NCI-H82 treated with DMSO at 0.1 percent for 48 hours (cell line): ENCODE measurements at regions not wholly inside any gene's neighbourhood (a gene's known extent, or its start where the extent isn't known, plus 50 kb on each side); places are given as distances from the start of the nearest gene placed in this dataset.
A peak's percentile ranks its signal among the peaks of the same experiment; 100 is the strongest.

ENCODE experiments used
- DNase-seq: peaks from one replicate; lab custom pipeline; 2025; ENCODE audit not compliant: unreplicated experiment; lab: John Stamatoyannopoulos, UW

DNA sequence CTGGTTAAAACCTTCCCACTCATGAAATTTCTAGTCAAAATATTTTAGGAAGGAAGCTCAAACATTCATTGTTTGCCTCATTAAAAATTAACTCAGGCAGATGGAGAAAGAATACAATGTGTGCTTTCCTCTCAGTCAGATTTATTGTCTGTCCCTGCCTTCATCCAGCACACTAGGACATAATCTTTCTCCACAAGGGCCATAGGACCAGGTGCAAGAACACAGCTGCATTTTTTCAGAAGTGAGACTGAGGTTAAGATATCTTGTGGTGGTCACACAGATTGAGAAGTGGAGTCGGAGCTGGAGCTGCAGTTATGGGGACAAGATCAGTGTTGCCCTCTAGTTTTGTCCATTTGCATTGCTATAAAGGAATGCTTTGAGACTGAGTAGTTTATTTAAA lies 666.3 kb downstream of the CCSER2 start:
- DNase-seq: no peak

DNA sequence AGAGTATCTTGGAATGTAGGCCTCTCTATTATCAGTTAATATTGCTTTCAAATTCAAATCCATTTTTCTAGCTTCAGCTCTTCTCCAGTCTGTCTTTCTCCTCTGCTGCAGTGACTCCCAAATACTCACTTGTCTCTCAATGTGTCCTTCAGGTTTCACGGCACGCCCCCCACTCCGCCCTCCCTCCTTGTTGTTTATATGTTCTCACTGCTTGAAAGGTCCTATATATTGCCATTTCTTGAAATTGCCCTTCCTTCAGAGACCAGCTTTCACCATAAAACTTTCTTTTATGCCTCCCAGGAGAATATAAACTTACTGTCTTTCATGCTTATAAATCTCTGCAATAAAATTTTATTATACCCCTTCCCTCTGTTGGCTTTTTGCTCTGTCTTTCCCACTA lies 668.2 kb downstream of the CCSER2 start:
- DNase-seq: no peak

DNA sequence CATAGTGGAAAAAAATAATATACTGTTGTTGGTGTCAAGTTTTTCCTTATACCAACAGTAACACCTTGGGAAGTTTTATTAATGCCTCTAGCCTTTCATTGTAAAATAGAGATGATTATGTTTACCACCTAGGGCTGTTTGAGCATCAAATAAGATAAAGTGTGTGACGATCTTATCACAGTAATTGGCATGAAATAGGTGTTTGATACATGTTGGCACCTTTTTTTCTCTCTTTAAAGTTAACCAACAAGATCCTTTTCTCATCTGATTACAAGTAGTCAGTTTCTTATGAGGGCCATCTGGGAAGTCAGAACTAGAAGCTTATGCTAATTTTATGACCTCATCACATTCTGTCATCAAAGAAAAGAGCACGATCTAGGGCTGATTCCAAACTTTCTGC lies 669.5 kb downstream of the CCSER2 start:
- no peak for DNase-seq

DNA sequence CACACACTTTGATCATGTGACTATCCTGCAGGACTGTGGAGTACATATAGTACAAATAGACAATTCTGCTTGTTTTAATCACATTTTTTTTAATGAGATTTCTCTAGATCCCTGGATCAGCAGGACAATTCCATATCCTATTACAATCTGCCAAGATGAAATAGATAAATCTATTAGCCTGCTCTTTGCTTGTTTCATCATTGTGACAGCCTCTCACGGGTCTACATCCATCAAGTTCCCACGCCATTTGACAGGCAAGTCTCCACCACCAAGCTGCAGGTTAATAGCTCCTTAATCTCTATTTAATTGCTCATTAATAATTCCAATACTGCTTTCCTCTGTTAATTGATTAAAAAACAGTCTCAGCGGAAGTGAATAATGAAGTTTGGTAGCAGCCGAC lies 671.5 kb downstream of the CCSER2 start:
- peak; percentile 82 for DNase-seq

DNA sequence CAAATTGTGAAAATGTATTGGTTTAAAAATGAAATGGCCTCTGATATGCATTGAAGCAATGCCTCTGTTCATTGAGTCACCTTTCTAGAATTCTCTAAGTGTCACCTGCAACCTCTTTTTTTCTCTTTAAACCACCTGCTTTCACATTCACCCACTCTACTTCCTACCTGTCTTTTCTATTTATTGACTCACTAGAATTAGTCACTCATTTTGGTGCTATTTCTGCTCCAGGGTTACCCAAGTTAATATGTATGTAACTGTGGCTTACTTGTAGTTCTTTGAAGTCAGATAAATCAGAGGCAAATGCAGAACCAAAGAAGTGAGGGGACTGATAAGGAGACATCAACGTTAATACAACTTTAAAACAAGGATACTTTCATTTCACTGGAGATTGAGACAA lies 674.7 kb downstream of the CCSER2 start:
- DNase-seq: no peak

DNA sequence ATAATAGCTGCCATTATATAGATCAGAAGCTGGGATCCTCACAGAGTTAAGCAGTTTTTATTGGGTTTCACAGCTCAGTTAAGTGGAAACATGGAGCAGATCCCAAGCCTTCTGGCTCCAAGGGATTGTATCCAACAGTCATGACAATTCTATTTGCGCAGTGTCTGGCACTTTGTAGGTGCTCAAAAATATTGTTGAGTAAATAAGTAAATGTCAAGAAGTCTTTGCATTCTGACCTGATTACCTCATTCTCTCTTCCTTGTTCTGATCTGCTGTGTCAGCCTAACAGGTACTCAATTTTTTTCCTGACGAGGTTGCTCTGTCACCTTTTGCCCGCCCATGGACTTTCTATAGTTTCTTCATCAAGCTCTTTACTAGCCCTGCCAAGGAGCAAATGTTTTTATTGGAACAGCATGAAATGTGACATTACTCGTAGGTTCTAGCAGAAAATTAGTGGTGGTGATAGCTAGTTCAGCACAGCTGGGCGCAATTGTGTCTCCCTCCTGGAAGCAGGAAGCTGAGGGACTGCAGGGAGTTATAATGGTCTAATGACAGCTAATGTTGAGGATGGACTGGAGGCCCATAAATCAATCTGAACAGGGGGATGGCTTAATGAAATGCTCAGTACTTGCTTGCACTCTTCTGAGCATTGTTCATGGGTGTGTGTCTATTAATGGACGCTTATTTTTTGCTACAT lies 680.2 kb downstream of the CCSER2 start:
- no peak for DNase-seq

DNA sequence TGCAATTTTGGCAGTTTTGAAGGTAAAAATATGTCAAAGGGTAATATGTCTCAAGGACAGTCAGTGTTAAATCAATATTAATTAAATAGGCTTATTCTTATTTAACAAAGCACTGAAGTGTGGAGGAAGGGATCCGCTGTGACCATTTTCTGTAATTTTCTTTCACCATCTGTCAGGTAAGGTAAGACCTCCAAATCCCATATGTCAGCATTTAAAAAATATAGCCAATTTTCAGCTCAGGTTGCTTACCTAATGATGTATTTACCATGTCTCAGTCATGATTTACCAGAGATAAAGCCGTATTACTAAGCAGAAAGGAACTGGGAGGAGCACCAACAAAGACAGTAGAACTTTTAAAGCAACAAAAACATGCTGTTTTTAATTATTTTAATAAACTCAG lies 683.9 kb downstream of the CCSER2 start:
- DNase-seq: peak; percentile 78

DNA sequence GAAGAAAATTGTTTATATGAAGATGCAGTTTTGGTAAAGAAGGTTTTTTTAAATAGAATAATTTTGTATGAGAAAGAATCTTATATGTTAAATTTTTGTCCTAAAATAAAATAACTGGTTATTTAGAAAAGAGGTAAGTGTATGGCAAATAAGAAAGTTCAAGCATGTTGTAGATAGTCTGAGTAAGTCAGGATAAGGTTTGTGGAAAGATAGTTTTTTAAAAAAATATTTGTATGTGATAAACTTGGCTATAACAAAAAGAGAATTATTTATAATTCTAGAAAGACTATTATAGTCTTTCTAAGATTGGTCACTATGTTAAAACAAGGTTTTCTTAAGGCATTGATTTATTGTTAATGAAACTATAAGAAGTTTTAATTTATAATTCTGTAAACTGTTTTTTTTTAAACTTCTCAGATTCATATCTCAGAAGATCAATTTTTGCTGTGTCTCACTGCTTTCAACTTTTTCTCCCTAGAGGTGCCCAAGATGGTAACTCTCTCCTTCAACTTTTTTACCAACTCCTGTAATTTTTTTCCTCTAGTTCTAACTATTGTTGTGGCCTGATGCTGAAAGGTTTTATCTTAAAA lies 698.6 kb downstream of the CCSER2 start:
- DNase-seq: no peak

DNA sequence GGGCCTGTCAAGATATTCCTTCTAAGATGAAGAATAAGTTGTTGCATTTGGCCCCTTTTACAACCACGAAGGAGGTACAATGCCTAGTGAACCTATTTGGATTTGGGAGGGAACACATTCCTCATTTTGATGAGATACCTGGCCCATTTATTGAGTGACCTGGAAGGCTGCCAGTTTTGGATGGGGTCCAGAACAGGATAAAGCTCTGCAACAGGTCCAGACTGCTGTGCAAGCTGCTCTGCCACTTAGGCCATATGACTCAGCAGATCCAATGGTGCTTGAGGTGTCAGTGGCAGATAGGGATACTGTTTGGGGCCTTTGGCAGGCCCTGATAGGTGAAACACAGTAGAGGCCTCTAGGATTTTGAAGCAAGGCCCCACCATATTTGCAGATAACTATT lies 704.6 kb downstream of the CCSER2 start:
- DNase-seq: no peak

DNA sequence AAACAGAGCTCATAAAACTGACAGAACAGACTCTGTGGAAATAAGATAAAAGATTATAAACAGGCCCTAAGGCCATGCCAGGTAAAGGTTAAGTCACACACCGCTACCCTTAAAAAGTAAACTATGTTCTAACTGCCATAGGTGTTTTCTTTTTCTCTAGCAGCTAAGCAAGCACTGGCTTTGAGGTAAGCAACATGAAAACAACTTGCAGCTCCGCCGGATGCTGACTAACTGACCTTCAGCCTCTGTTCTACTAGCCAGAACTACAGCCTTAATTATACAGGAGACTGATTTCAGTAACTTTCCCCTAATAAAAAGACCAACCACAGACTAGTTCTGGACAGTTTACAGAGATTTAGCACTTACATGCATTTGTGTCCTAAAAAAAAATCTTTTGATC lies 708.3 kb downstream of the CCSER2 start:
- DNase-seq: no peak

DNA sequence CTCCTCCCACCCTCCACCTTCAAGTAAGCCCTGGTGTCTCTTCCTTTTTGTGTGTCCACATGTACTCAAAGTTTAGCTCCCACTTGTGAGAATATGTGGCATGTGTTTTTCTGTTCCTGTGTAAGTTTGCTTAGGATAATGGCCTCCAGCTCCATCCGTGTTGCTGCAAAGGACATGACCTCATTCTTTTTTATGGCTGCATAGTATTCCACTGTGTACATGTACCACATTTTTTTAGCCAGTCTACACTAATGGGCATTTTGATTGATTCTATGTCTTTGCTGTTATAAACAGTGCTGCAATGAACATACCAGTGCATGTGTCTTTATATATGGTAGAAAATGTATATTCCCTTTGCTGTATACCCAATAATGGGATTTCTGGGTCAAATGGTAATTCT lies 710.9 kb downstream of the CCSER2 start:
- no peak for DNase-seq

DNA sequence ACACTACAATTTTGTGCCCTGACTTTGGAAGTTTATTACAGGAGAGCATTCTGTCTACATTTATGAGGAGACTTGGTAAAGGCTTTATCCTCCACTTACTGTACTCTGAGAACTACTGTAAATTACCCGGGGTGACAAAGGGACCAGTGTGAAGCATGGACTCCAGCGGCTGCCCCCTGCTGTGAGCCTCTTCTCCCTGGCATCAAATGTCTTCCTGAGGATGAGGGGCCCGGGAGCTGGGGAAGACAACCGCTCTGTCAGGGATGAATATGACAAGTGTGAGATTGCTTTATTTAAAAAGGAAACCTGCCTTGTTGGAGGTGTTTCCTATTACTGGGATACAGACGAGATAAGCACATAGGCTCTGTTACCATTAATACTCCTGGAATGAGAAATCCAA lies 714.8 kb downstream of the CCSER2 start:
- DNase-seq: no peak

DNA sequence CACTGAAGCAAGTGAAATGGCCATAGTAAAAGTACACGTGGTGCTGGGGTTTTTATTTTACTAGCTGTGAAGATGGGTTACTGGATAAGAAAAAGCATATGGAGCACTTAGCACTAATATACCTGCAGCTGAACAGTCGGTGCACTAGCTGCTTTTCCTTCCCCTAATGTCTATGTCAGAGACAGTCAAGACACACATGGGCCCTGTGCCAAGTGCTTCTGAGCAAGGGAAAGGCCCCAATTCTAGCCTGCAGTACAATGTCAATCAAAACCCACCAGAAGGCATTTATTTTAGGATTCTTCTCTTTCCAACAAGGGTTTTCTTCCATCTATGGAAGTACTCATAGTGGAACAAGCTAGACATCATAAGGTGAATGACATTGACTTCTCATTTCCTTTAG lies 716.7 kb downstream of the CCSER2 start:
- no peak for DNase-seq

DNA sequence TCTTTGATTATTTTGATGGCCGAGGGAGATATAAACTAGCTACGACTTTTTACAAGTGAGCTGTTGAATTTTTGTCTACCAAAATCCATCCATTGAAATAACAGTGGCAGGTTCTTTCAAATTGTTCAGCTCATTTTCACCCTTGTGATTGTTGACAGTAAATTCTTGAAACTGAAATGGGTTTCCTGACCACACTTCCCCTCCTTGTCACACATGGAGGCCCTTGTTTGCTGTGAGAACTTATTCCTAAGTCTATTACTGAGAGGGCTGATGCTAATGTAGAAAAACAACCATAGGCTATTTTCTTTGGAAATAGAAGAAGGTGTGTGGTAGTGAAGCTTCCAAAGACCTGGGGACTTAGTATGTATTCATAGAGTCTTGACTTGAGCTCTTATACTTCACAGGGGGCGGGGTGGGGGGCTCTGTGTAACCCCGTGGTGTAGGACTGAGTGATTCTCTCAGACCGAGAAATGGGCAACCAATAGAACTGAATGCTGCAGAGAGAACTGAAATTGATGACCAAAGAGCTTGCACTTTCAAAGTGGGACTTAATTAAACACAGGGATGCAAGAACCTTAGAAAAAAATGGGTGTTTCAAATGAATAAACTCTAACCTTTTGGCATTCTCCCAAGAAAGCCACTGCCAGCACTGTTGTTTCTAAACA lies 718.9 kb downstream of the CCSER2 start:
- no peak for DNase-seq

DNA sequence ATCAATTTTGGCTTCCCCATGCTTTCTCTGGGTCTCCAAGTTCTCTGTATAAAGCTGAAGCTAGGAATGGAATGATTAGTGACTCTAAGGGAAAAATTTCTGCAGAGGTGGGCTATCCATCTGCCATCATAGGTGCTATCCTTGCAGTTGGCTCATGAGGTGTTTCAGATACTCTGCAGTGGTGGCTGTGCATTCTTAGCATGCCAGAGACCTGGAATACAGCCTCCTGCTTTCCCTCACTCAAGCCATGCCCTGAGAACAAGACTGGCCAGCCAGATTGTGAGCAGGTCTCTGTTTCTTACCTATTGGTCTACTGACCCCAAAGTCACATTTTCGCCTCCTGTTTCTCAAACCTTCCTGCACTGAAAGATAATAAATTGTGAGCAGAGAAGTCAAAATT lies 719.6 kb downstream of the CCSER2 start:
- DNase-seq: no peak

DNA sequence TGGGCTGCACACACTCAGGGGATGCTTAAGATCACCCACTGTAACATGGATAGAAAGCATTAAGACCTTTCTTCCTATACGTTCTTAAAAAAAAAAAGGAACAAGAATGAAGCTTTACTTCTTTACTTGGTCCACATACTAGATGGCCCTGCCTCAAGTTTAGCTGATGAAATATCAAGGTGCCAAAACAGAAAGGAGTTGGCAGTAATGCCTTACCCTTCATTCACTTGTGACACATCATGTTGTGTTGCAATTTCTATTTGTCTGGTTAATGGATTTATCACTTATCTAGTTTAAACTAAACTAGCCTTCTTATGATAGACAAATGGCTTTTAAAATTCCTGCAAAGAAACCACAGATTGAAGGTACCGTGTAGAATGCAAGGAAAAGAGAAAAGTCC lies 720.3 kb downstream of the CCSER2 start:
- no peak for DNase-seq

DNA sequence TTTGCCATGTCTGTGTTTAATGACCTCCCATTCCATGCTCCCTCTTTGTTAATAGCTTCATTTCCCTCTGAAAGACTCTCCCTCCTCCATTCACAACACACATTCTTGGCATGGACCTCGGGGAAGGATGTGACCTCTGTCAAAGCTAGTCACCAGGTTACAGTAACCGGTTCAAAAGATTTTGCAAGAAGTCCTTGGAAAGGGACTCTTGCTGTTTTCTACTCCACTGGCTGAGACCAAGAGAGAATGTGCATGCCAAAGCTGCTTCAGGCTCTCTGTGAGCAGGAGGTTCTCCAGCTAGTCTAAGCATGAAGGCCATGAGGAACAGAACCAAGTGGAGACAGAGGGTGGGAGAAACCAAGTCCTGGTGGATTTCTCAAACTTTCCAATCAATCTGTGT lies 732.6 kb downstream of the CCSER2 start:
- DNase-seq: no peak

DNA sequence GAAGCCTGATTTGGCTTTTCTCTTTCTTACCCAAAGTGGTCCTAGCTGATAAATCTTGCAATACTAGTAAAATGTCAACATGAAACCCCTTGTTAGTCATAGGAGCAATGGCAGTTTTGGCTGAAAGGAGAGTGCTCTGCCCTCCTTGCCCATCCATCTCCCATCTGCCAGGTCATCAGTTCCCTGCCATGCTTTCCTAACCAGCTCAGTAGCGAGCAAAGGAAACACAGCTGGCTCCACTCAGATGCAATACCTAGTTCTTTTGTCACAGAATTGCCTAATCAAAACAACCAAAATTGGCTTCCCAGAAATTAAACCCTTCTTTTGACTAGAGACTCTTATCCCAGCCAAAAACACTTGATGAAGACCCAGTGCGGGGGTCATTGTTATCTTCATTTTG lies 733.0 kb downstream of the CCSER2 start:
- DNase-seq: no peak

DNA sequence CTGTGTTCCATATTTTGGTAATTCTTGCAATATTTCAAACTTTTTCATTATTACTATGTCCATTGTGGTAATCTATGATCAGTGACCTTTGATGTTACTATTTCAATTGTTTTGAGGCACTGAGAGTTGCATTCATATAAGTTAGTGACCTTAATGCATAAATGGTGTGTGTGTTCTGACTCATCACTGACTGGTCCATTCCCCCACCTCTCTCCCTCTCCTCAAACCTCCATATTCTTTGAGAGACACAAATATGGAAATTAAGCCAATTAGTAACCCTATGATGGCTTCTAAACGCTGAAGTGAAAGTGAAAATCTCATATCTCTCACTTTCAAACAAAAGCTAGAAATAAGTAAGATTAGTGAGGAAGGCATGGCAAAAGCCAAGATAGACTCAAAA lies 739.6 kb downstream of the CCSER2 start:
- no peak for DNase-seq

DNA sequence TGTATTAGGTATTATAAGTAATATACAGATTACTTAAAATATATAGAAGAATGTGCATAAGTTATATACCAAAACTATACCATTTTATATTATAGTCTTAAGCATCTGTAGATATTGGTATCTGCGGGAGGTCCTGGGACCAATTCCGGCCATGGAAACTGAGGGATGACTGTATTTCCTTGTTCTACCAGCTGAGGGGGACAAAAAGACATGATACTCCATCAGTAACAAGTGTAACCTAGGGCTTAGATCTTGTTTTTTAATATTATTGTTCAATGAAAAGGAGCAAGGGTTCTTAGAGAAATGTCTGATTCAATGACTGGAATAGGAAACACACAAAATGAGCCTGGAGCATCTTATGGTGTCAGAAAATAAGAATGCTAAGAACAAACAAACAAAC lies 752.5 kb downstream of the CCSER2 start:
- DNase-seq: no peak

DNA sequence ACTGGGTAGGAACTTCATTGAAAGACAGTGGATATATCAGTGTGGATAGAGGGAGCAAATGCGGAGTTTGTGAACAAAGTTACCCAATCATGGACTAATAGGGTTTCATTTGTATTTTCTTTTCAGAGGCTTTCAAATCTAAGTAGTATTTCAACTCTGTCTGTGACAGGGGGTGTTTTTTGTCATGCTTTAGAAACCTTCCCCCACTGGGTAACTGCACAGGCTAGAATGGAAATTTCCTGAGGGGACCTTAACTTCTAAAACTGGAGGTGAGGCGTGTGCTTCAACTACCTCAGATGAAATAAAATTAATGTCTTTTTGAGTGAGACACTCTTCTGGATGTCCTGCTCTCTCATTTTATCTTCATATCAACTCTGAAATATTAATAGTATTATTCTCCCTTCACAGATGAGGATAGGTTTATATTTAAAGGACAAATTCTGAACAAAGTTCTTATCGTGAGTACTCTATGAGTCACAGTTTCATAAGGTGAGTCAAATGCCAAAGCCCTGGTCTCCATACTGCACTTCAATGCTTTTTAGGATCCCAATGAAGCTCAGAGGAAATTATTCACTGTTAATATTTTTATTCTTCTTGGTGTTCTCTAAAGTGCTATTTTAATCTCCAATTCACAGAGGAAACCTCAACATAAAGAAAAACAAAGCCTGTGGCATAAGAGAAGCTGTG lies 770.6 kb downstream of the CCSER2 start:
- no peak for DNase-seq

DNA sequence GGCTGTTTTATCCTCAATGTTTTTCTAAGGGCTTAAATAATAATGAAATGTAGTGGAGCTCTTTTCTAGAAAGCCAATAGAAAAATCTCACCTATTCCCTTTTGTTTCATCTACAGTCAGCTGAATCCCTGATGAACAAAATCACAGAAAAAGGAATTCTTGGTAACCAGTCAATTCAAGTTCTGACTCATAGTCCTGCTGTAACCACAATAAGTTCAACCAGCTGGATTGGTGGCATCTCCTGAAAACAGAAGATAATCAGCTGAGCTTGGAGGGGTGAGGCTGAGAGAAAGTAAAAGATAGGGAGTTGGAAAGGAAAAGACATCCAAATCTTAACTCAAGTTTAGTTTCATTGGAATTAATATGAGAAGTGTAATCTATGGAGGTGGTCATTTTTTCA lies 772.1 kb downstream of the CCSER2 start:
- no peak for DNase-seq
